ENCODE measurements at regions not wholly inside any gene's neighbourhood (a gene's known extent, or its start where the extent isn't known, plus 50 kb on each side); places are given as distances from the start of the nearest gene placed in this dataset.

DNA sequence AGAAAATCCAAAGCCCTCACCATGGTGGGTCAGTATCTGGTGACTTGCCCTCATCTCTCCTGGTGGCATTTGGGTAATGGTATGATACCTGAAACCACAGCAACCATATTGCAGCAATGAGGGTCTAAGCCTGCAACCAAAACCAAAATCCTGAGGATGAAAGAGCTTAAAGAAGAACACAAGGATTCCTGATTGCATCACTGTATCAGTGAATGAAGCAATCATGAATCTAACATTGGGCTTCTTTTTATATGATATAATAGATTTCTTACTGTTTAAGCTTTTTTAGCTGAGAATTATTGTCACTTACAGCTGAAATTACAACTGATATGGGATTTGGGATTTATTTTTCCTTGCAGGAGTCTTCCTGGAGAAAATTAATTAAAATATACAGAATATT lies 269.9 kb downstream of the MEF2C start:
- Histone ChIP-seq H3K4me1 (ENCODE audit: control insufficient read depth, insufficient read depth, low read length) (no peaks in the 10 kb centered on the region), H3K36me3 (ENCODE audit: control insufficient read depth in 2 of 2, insufficient read depth in 2 of 2, low read length in 2 of 2) (no peaks in the 10 kb centered on the region), H3K27ac (ENCODE audit: low read length) (no peak overlapping the region), H3K27me3 (ENCODE audit: control insufficient read depth in 1 of 2, insufficient read depth in 2 of 2, low read length in 2 of 2) (no peaks in the 10 kb centered on the region), H3K9ac (ENCODE audit: low read length in 2 of 2) (no peak overlapping the region), H3K4me3 (ENCODE audit: low read length in 2 of 2) (no peak overlapping the region), H3K9me3 (ENCODE audit: control insufficient read depth in 2 of 2, low read length in 2 of 2) (no peaks in the 10 kb centered on the region)

DNA sequence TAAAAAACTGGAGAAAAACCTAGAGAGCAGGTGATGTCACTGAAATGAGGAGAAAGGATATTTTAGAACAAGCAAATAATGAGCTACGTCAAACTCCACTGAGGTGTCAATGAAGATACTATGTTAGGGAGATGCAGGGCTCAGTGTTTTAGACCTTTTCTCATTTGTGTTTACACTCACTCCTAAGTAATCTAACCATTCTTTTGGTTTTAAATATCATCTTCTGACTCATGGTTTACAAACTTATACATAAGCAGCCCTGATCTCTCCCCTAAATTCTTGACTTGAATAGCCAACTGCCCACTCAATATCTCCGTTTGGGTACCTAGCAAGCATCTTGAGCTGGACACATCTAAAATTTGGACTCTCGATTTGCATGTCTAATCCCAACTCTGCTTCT lies 272.4 kb downstream of the MEF2C start:
- Histone ChIP-seq H3K9me3 (ENCODE audit: control insufficient read depth in 2 of 2, low read length in 2 of 2) (no peaks in the 10 kb centered on the region), H3K4me3 (ENCODE audit: low read length in 2 of 2) (no peak overlapping the region), H3K4me1 (ENCODE audit: control insufficient read depth, insufficient read depth, low read length) (no peaks in the 10 kb centered on the region)

DNA sequence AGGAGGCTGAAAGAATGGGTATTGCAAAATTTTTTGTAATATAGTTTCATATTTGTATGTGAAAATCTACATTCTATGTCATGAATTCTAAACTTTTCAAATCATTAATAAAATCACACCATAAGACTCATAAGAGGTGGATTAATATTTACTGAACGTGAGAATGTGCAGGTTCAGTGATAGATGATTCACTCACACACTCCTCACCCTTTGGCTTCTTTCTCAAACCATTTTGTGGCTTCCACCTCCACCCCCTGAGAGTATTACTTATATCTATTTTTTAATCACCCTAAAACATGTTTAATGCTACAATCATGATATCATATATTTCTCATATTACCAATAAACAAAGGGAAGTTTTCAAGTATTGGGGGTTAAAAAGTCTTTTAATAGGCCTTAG lies 275.5 kb downstream of the MEF2C start:
- Histone ChIP-seq H3K36me3 (ENCODE audit: control insufficient read depth in 2 of 2, insufficient read depth in 2 of 2, low read length in 2 of 2) (no peaks in the 10 kb centered on the region), H3K4me3 (ENCODE audit: low read length in 2 of 2) (no peak overlapping the region)

More for the DNA sequence above, 272.4 kb downstream of the MEF2C start:
- no peaks in the 10 kb centered on the region for H3K36me3 ChIP-seq (ENCODE audit: control insufficient read depth in 2 of 2, insufficient read depth in 2 of 2, low read length in 2 of 2)
- no peak overlapping the region for H3K27ac ChIP-seq (ENCODE audit: low read length)
- H3K9ac ChIP-seq (ENCODE audit: low read length in 2 of 2): no peak overlapping the region
- H3K27me3 ChIP-seq (ENCODE audit: control insufficient read depth in 1 of 2, insufficient read depth in 2 of 2, low read length in 2 of 2): no peaks in the 10 kb centered on the region

GRCh38 chr5:88606626-88607025 lies 276.4 kb downstream of the MEF2C start:
- no peaks in the 10 kb centered on the region for H3K4me1 ChIP-seq (ENCODE audit: control insufficient read depth, insufficient read depth, low read length)
- no peak overlapping the region for H3K27ac ChIP-seq (ENCODE audit: low read length)
- H3K27me3 ChIP-seq (ENCODE audit: control insufficient read depth in 1 of 2, insufficient read depth in 2 of 2, low read length in 2 of 2): no peaks in the 10 kb centered on the region
- no peaks in the 10 kb centered on the region for H3K9me3 ChIP-seq (ENCODE audit: control insufficient read depth in 2 of 2, low read length in 2 of 2)
- no peaks in the 10 kb centered on the region for H3K36me3 ChIP-seq (ENCODE audit: control insufficient read depth in 2 of 2, insufficient read depth in 2 of 2, low read length in 2 of 2)
- H3K4me3 ChIP-seq (ENCODE audit: low read length in 2 of 2): no peak overlapping the region
- H3K9ac ChIP-seq (ENCODE audit: low read length in 2 of 2): no peak overlapping the region

More for the DNA sequence above, 275.5 kb downstream of the MEF2C start:
- H3K9me3 ChIP-seq (ENCODE audit: control insufficient read depth in 2 of 2, low read length in 2 of 2): no peaks in the 10 kb centered on the region
- H3K9ac ChIP-seq (ENCODE audit: low read length in 2 of 2): no peak overlapping the region
- no peaks in the 10 kb centered on the region for H3K4me1 ChIP-seq (ENCODE audit: control insufficient read depth, insufficient read depth, low read length)
- no peak overlapping the region for H3K27ac ChIP-seq (ENCODE audit: low read length)
- no peaks in the 10 kb centered on the region for H3K27me3 ChIP-seq (ENCODE audit: control insufficient read depth in 1 of 2, insufficient read depth in 2 of 2, low read length in 2 of 2)

DNA sequence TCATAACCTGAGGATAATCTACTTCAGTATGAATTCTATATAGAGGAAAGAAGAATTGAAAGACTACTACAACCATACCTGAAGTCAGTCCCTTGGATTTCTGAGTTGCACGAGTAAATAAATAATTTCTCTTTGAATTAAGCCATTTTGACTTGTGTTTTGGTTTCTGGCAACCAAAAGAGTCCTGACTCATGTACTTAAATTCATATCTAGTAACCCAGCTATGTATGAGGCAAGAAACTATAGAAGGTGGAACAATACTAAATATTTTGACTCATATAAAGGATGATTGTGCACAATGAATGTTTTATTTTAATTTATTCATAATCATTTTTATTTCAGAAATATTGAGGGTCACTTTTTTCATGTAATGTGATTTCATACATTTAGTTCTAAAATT lies 276.8 kb downstream of the MEF2C start:
- no peaks in the 10 kb centered on the region for H3K4me1 ChIP-seq (ENCODE audit: control insufficient read depth, insufficient read depth, low read length)
- H3K27ac ChIP-seq (ENCODE audit: low read length): no peak overlapping the region
- no peaks in the 10 kb centered on the region for H3K27me3 ChIP-seq (ENCODE audit: control insufficient read depth in 1 of 2, insufficient read depth in 2 of 2, low read length in 2 of 2)
- H3K9me3 ChIP-seq (ENCODE audit: control insufficient read depth in 2 of 2, low read length in 2 of 2): no peaks in the 10 kb centered on the region
- H3K4me3 ChIP-seq (ENCODE audit: low read length in 2 of 2): no peak overlapping the region
- H3K9ac ChIP-seq (ENCODE audit: low read length in 2 of 2): no peak overlapping the region
- H3K36me3 ChIP-seq (ENCODE audit: control insufficient read depth in 2 of 2, insufficient read depth in 2 of 2, low read length in 2 of 2): no peaks in the 10 kb centered on the region

DNA sequence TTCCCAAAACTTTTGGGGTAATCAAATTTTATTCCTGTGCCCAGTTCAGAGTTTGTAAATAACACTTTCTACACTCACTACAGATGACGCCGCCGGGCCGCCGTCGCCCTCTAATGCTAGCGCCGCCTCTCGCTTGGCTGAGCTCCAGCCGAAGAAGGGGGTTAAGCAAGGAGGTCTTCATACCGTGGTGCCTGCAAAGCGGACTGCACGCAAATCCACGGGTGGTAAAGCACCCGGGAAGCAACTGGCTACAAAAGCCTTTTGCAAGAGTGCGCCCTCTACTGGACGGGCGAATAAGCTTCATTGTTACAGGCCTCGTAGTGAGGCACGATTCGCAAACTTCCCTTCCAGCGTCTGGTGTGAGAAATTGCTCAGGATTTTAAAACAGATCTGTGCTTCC lies 280.4 kb downstream of the MEF2C start:
- H3K9ac ChIP-seq (ENCODE audit: low read length in 2 of 2): no peak overlapping the region
- no peaks in the 10 kb centered on the region for H3K36me3 ChIP-seq (ENCODE audit: control insufficient read depth in 2 of 2, insufficient read depth in 2 of 2, low read length in 2 of 2)
- no peaks in the 10 kb centered on the region for H3K27me3 ChIP-seq (ENCODE audit: control insufficient read depth in 1 of 2, insufficient read depth in 2 of 2, low read length in 2 of 2)
- H3K4me3 ChIP-seq (ENCODE audit: low read length in 2 of 2): no peak overlapping the region
- peaks cover 0 to 3% of the 10 kb centered on the region in 2 donors for H3K9me3 ChIP-seq (ENCODE audit: control insufficient read depth in 2 of 2, low read length in 2 of 2)
- no peak overlapping the region for H3K27ac ChIP-seq (ENCODE audit: low read length)
- no peaks in the 10 kb centered on the region for H3K4me1 ChIP-seq (ENCODE audit: control insufficient read depth, insufficient read depth, low read length)

DNA sequence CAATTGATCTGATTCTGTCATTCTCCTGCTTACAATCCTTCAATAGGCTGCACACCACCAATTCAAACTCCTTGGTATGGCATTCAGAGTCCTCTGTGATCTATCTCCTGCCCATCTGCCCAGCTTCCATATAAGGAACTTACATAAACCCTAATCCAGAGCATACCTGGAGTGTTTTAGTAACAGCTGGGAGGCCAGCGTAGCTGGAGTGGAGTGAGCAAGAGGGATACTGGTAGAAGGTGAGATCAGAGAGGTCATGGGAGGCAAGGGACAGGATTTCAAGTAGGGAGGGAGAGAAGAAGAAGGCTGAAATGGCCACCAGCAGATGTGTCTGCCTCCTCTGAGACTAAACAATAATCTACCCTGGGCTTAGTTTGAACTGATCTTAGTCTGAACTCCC lies 288.5 kb downstream of the MEF2C start:
- no peaks in the 10 kb centered on the region for H3K4me1 ChIP-seq (ENCODE audit: control insufficient read depth, insufficient read depth, low read length)

GRCh38 chr5:88588609-88589008 lies 294.4 kb downstream of the MEF2C start:
- no peaks in the 10 kb centered on the region for H3K4me1 ChIP-seq (ENCODE audit: control insufficient read depth, insufficient read depth, low read length)
- no peak overlapping the region for H3K4me3 ChIP-seq (ENCODE audit: low read length in 2 of 2)
- no peaks in the 10 kb centered on the region for H3K27me3 ChIP-seq (ENCODE audit: control insufficient read depth in 1 of 2, insufficient read depth in 2 of 2, low read length in 2 of 2)
- no peak overlapping the region for H3K27ac ChIP-seq (ENCODE audit: low read length)
- H3K36me3 ChIP-seq (ENCODE audit: control insufficient read depth in 2 of 2, insufficient read depth in 2 of 2, low read length in 2 of 2): no peaks in the 10 kb centered on the region
- no peaks in the 10 kb centered on the region for H3K9me3 ChIP-seq (ENCODE audit: control insufficient read depth in 2 of 2, low read length in 2 of 2)
- no peak overlapping the region for H3K9ac ChIP-seq (ENCODE audit: low read length in 2 of 2)

More for the DNA sequence above, 288.5 kb downstream of the MEF2C start:
- no peaks in the 10 kb centered on the region for H3K36me3 ChIP-seq (ENCODE audit: control insufficient read depth in 2 of 2, insufficient read depth in 2 of 2, low read length in 2 of 2)
- H3K27me3 ChIP-seq (ENCODE audit: control insufficient read depth in 1 of 2, insufficient read depth in 2 of 2, low read length in 2 of 2): no peaks in the 10 kb centered on the region
- H3K4me3 ChIP-seq (ENCODE audit: low read length in 2 of 2): no peak overlapping the region
- no peaks in the 10 kb centered on the region for H3K9me3 ChIP-seq (ENCODE audit: control insufficient read depth in 2 of 2, low read length in 2 of 2)
- no peak overlapping the region for H3K9ac ChIP-seq (ENCODE audit: low read length in 2 of 2)
- no peak overlapping the region for H3K27ac ChIP-seq (ENCODE audit: low read length)

DNA sequence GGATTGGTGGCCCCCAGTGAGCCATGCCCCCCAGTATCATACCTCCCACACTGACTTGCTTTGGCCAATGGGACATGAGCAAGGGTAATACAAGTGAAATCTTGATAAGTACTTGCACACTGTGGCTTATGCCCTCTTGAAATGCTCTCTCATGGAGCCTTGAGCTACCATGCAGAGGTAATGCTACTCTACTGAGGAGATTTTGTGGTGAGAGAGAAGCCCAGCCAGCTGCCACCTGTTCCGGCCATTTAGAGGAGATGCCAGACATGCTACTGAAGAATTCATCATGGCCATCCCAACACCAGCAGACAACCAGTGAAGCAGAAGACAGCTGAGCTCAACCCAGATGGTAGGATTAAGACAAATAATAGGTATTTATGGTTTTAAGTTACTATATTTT lies 299.5 kb downstream of the MEF2C start:
- Histone ChIP-seq H3K4me1 (ENCODE audit: control insufficient read depth, insufficient read depth, low read length) (no peaks in the 10 kb centered on the region), H3K27me3 (ENCODE audit: control insufficient read depth in 1 of 2, insufficient read depth in 2 of 2, low read length in 2 of 2) (no peaks in the 10 kb centered on the region), H3K27ac (ENCODE audit: low read length) (no peak overlapping the region), H3K36me3 (ENCODE audit: control insufficient read depth in 2 of 2, insufficient read depth in 2 of 2, low read length in 2 of 2) (no peaks in the 10 kb centered on the region), H3K9me3 (ENCODE audit: control insufficient read depth in 2 of 2, low read length in 2 of 2) (no peaks in the 10 kb centered on the region), H3K9ac (ENCODE audit: low read length in 2 of 2) (no peak overlapping the region), H3K4me3 (ENCODE audit: low read length in 2 of 2) (no peak overlapping the region)

- H3K9me3 ChIP-seq (ENCODE audit: control insufficient read depth in 2 of 2, low read length in 2 of 2): no peaks in the 10 kb centered on the region
- no peaks in the 10 kb centered on the region for H3K27me3 ChIP-seq (ENCODE audit: control insufficient read depth in 1 of 2, insufficient read depth in 2 of 2, low read length in 2 of 2)
- no peak overlapping the region for H3K27ac ChIP-seq (ENCODE audit: low read length)
- H3K4me3 ChIP-seq (ENCODE audit: low read length in 2 of 2): no peak overlapping the region
- no peaks in the 10 kb centered on the region for H3K4me1 ChIP-seq (ENCODE audit: control insufficient read depth, insufficient read depth, low read length)
- H3K9ac ChIP-seq (ENCODE audit: low read length in 2 of 2): no peak overlapping the region
- H3K36me3 ChIP-seq (ENCODE audit: control insufficient read depth in 2 of 2, insufficient read depth in 2 of 2, low read length in 2 of 2): no peaks in the 10 kb centered on the region
These were observed 289.7 kb upstream of the TMEM161B start for GRCh38 chr5:88558366-88558765.

- Histone ChIP-seq H3K27ac (ENCODE audit: low read length) (no peak overlapping the region), H3K4me3 (ENCODE audit: low read length in 2 of 2) (no peak overlapping the region), H3K27me3 (ENCODE audit: control insufficient read depth in 1 of 2, insufficient read depth in 2 of 2, low read length in 2 of 2) (no peaks in the 10 kb centered on the region)
These were observed 289.2 kb upstream of the TMEM161B start for GRCh38 chr5:88557881-88558280.

More at GRCh38 chr5:88557881-88558280, 289.2 kb upstream of the TMEM161B start:
- Histone ChIP-seq H3K9me3 (ENCODE audit: control insufficient read depth in 2 of 2, low read length in 2 of 2) (no peaks in the 10 kb centered on the region), H3K4me1 (ENCODE audit: control insufficient read depth, insufficient read depth, low read length) (no peaks in the 10 kb centered on the region), H3K36me3 (ENCODE audit: control insufficient read depth in 2 of 2, insufficient read depth in 2 of 2, low read length in 2 of 2) (no peaks in the 10 kb centered on the region), H3K9ac (ENCODE audit: low read length in 2 of 2) (no peak overlapping the region)
